CD4-positive, alpha-beta T cell treated with Interleukin-1 beta for 1 hour (primary cell): ENCODE measurements at regions not wholly inside any gene's neighbourhood (a gene's known extent, or its start where the extent isn't known, plus 50 kb on each side); places are given as distances from the start of the nearest gene placed in this dataset.

ENCODE experiments used
- DNase-seq, 2 donors: peaks; one replicate each; pipeline ENCODE4 v3.0.0-alpha.2; 2020 to 2022

GRCh38 chr7:33661430-33662160 is 243.7 kb upstream of the BMPER start:
- DNase-seq: no peak

GRCh38 chr7:33666531-33666930 is 238.8 kb upstream of the BMPER start:
- DNase-seq: no peak

GRCh38 chr7:33667196-33667595 is 238.1 kb upstream of the BMPER start:
- DNase-seq: no peak

- DNase-seq: no peak
These were observed 236.1 kb upstream of the BMPER start for GRCh38 chr7:33669251-33669670.

GRCh38 chr7:33671531-33672262 is 233.6 kb upstream of the BMPER start:
- DNase-seq: no peak

- DNase-seq: no peak
These were observed 232.2 kb upstream of the BMPER start for GRCh38 chr7:33673029-33673700.

GRCh38 chr7:33674804-33675411 is 230.4 kb upstream of the BMPER start:
- DNase-seq: no peak

- no peak for DNase-seq
These were observed 227.8 kb upstream of the BMPER start for GRCh38 chr7:33677556-33677955.

- DNase-seq: no peak
These were observed 226.6 kb upstream of the BMPER start for GRCh38 chr7:33678569-33679335.

GRCh38 chr7:33680682-33681081 is 224.7 kb upstream of the BMPER start:
- no peak for DNase-seq

GRCh38 chr7:33685503-33685902 is 219.8 kb upstream of the BMPER start:
- DNase-seq: no peak

- DNase-seq: no peak
These were observed 219.2 kb upstream of the BMPER start for GRCh38 chr7:33685981-33686683.

GRCh38 chr7:33687625-33688024 is 217.7 kb upstream of the BMPER start:
- no peak for DNase-seq

GRCh38 chr7:33691180-33691579 is 214.2 kb upstream of the BMPER start:
- no peak for DNase-seq

- DNase-seq: no peak
These were observed 212.4 kb upstream of the BMPER start for GRCh38 chr7:33692956-33693355.

- DNase-seq: no peak
These were observed 211.3 kb upstream of the BMPER start for GRCh38 chr7:33694006-33694405.

- no peak for DNase-seq
These were observed 207.7 kb upstream of the BMPER start for GRCh38 chr7:33697616-33698015.

- DNase-seq: no peak
These were observed 207.3 kb upstream of the BMPER start for GRCh38 chr7:33698041-33698440.

- DNase-seq: no peak
These were observed 206.6 kb upstream of the BMPER start for GRCh38 chr7:33698692-33699128.

GRCh38 chr7:33700001-33700899 is 205.1 kb upstream of the BMPER start:
- no peak for DNase-seq

GRCh38 chr7:33701189-33701740 is 204.1 kb upstream of the BMPER start:
- no peak for DNase-seq
